Colonic mucosa (tissue), 4 donors: ENCODE measurements at regions not wholly inside any gene's neighbourhood (a gene's known extent, or its start where the extent isn't known, plus 50 kb on each side); places are given as distances from the start of the nearest gene placed in this dataset.
"Not testable (repeated sequence)": the region's sequence is repeated elsewhere in the genome, so short reads cannot be mapped to it uniquely, and the experiment has no call there.

ENCODE experiments used
- DNase-seq: peaks from one replicate; pipeline ENCODE4 v3.0.0-alpha.2; 2020
- H3K27ac ChIP-seq: fragments of 200-600 bp; one replicate; pipeline ENCODE4 v1.8.0; 2021
- H3K27me3 ChIP-seq: fragments of 200-600 bp; one replicate; pipeline ENCODE4 v1.8.0; 2021
- H3K36me3 ChIP-seq: fragments of 200-600 bp; one replicate; pipeline ENCODE4 v1.8.0; 2021
- H3K4me1 ChIP-seq: fragments of 200-600 bp; one replicate; pipeline ENCODE4 v1.8.0; 2021; ENCODE audit warnings: mild to moderate bottlenecking
- H3K4me3 ChIP-seq: fragments of 200-600 bp; one replicate; pipeline ENCODE4 v1.8.0; 2021
- H3K9ac ChIP-seq, 2 donors: one replicate each; pipeline ENCODE4 v1.7.0; 2013; ENCODE audit warnings: control low read depth in 2 of 2, low read depth in 2 of 2, low read length in 2 of 2
- H3K9me3 ChIP-seq: fragments of 200-600 bp; one replicate; pipeline ENCODE4 v1.8.0; 2021
- intact Hi-C: fragments of 100-400 bp; cut with DNase I; formaldehyde crosslinking; loops from one replicate; pipeline ENCODE4 v1.14.1; 2022
- TF ChIP-seq, protein P1 (sequence below): fragments of 200-600 bp; IDR thresholded peaks from one replicate; pipeline ENCODE4 v1.8.0; 2022; ENCODE audit warnings: antibody characterized with exemption, mild to moderate bottlenecking
- donor health status: healthy.
- donor health status: DM: no; HTN: no; CAD: no.
- donor health status: DM: no; HTN: no; CAD: no.

DNA sequence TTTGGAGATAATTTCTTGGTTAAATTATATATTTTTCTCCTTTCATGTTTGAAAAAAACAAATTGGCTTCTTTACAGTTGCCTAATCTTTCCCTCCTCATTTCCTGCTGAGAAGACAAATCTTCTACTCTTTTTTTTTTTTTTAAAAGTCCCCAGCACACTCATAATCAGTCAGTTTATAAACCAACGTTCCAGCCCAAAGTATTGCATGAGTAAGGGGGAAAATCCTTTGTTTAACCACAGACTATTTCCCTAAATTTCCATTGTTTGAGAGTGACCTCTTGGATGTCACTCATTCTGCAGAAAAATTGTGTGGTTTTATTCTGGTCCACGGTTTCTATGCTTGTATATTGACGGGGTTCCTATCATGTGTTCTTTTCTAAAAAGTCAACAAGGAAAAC, 55.1 kb upstream of the TLR4 start:
- no peaks in the 10 kb centered on the region for H3K27me3 ChIP-seq
- H3K4me3 ChIP-seq, result no peak overlapping the region
- H3K36me3 ChIP-seq, result no peaks in the 10 kb centered on the region
- TF ChIP-seq, protein P1, sequence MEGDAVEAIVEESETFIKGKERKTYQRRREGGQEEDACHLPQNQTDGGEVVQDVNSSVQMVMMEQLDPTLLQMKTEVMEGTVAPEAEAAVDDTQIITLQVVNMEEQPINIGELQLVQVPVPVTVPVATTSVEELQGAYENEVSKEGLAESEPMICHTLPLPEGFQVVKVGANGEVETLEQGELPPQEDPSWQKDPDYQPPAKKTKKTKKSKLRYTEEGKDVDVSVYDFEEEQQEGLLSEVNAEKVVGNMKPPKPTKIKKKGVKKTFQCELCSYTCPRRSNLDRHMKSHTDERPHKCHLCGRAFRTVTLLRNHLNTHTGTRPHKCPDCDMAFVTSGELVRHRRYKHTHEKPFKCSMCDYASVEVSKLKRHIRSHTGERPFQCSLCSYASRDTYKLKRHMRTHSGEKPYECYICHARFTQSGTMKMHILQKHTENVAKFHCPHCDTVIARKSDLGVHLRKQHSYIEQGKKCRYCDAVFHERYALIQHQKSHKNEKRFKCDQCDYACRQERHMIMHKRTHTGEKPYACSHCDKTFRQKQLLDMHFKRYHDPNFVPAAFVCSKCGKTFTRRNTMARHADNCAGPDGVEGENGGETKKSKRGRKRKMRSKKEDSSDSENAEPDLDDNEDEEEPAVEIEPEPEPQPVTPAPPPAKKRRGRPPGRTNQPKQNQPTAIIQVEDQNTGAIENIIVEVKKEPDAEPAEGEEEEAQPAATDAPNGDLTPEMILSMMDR, result no peak
- H3K9me3 ChIP-seq, result no peaks in the 10 kb centered on the region
- peaks cover 4% of the 10 kb centered on the region for H3K4me1 ChIP-seq
- DNase-seq, result no peak
- H3K27ac ChIP-seq, result no peak overlapping the region
- intact Hi-C loops, result loop anchor here (10.0 kb wide), 2 partner anchors 136 to 1646 kb away; no protein-coding TSS in a partner anchor
- H3K9ac ChIP-seq, result no peak overlapping the region

DNA sequence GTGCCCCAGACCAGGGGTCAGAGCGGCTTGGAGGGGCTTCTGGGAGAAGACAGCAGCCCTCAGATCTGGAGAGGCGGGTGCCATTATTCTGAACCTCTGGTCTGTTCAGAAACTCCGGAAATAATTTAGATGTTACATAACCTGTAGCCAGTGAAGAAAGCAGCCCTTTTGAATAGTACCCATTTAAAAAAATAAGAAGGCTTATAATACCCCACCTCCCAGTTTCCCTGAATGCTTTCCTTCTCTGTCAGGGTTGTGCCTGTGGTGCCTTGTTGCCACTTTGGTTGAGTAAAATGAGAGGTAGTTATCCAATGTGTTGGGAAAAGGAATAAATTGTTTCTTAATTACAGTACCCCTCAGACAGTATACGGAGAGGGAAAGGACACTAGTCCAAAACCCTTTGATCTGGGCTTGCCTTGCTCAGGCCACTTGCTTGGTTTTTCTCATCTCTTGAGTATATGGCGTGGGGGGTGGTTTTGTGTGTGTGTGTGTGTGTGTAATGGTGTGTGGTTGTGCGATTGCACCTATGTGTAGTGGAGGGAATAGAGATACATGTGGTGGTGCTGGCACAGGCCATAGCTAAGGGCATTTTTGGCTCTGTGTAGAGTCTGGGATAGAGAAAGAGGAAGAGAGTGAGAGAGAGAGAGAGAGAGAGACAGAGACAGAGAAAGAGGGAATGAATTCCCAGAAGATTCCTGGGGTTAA, 59.1 kb upstream of the TLR4 start:
- DNase-seq, result no peak
- Histone ChIP-seq H3K36me3 (no peaks in the 10 kb centered on the region), H3K4me3 (no peak overlapping the region), H3K9me3 (no peaks in the 10 kb centered on the region), H3K27ac (no peak overlapping the region), H3K9ac (peak overlapping the region in 1 of 2 donors; percentile 6), H3K27me3 (no peaks in the 10 kb centered on the region), H3K4me1 (no peaks in the 10 kb centered on the region)
- intact Hi-C loops, result loop anchor here (10.0 kb wide), 2 partner anchors 140 to 1650 kb away; no protein-coding TSS in a partner anchor
- TF ChIP-seq, protein P1, result no peak

DNA sequence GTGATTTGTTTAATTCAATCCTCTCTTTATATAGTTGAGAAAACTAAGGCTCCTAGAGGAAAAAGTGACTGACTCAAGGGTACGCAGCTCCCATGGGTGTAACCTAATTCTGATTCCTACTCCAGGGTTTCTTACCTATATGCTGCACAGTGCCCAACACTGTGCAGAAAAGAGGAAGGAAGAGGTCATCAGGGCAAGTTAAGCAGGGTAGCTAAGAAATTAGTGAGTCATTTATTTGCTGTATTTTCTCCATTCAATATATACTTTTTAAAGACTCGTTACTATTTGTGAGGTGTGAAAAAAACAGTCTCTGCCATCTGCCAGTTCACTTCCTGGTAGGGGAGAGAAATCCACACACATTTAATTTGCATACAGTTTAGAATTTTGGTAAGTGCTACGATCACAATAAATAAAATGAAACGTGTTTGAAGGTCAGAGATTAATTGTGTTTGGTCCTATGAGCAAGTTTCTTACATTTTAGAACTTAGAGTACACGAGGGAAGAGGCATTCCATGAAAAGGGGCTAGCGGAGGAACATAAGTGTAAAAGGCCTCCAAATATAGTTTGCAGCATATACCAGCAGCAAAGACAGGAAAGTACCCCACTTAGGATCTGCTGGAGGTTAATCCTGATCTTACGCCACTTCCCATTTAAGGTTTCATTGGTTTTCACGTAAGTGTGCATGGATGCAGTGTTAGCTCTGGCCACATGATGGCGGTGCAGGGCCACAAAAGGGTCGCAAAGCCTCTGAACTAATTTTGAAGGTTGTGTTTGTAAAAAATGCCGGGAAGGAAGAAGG, 59.9 kb upstream of the TLR4 start:
- peak overlapping the region in 1 of 2 donors; percentile 49 for H3K9ac ChIP-seq

DNA sequence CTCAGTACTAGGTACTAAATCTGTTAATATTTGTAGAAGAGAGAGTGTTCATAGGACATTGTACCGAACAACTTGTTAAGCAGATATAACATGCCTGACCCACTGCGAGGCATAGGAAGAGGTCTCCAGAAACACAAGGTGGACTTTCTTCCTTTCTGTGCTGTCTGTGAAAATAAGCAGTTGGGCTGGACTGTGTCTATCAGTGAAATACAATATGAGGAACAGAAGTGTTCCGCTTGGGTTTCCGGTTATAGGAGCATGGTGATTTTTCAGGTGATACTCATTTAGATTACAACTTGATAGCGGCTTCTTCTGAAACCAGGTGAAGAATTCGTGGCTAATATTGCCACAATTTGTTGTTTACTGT, 60.9 kb upstream of the TLR4 start:
- TF ChIP-seq, protein P1, result no peak
- no peaks in the 10 kb centered on the region for H3K27me3 ChIP-seq
- peak overlapping the region in 1 of 2 donors; percentile 6 for H3K9ac ChIP-seq
- intact Hi-C loops, result loop anchor here (10.0 kb wide), 2 partner anchors 142 to 1652 kb away; no protein-coding TSS in a partner anchor
- H3K27ac ChIP-seq, result no peak overlapping the region
- H3K4me1 ChIP-seq, result no peaks in the 10 kb centered on the region
- DNase-seq, result no peak
- no peaks in the 10 kb centered on the region for H3K36me3 ChIP-seq
- no peaks in the 10 kb centered on the region for H3K9me3 ChIP-seq
- H3K4me3 ChIP-seq, result no peak overlapping the region

More for the DNA sequence above, 59.9 kb upstream of the TLR4 start:
- no peaks in the 10 kb centered on the region for H3K9me3 ChIP-seq
- intact Hi-C loops, result loop anchor here (10.0 kb wide), 2 partner anchors 140 to 1650 kb away; no protein-coding TSS in a partner anchor
- TF ChIP-seq, protein P1, result peak; percentile 95
- H3K4me1 ChIP-seq, result no peaks in the 10 kb centered on the region
- peak; percentile 77 for DNase-seq
- no peak overlapping the region for H3K4me3 ChIP-seq
- no peaks in the 10 kb centered on the region for H3K27me3 ChIP-seq
- no peak overlapping the region for H3K27ac ChIP-seq
- H3K36me3 ChIP-seq, result no peaks in the 10 kb centered on the region

DNA sequence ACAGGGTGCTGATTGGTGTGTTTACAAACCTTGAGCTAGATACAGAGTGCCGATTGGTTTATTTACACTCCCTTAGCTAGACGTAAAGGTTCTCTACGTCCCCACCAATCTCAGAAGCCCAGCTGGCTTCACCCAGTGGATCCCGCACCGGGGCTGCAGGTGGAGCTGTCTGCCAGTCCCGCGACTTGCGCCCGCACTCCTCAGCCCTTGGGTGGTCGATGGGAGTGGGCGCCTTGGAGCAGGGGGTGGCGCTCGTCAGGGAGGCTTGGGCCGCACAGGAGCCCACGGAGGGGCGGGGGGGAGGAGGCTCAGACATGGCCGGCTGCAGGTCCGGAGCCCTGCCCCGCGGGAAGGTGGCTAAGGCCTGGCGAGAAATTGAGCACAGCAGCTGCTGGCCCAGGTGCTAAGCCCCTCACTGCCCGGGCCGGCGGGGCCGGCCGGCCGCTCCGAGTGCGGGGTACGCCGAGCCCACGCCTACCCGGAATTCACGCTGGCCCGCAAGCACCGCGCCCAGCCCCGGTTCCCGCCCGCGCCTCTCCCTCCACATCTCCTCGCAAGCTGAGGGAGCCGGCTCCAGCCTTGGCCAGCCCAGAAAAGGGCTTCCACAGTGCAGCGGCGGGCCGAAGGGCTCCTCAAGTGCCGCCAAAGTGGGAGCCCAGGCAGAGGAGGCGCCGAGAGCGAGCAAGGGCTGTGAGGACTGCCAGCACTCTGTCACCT, 61.5 kb upstream of the TLR4 start:
- DNase-seq, result peak; percentile 24
- not testable (repeated sequence) for H3K27ac ChIP-seq, H3K9me3 ChIP-seq, H3K36me3 ChIP-seq, H3K4me3 ChIP-seq, H3K4me1 ChIP-seq, H3K27me3 ChIP-seq
- H3K9ac ChIP-seq, result peak overlapping the region in 1 of 2 donors; percentile 6
- intact Hi-C loops, result loop anchor here (10.0 kb wide), 2 partner anchors 142 to 1652 kb away; no protein-coding TSS in a partner anchor
